HCT116 (cell line): ENCODE measurements at regions not wholly inside any gene's neighbourhood (a gene's known extent, or its start where the extent isn't known, plus 50 kb on each side); places are given as distances from the start of the nearest gene placed in this dataset.
"Not testable (repeated sequence)": the region's sequence is repeated elsewhere in the genome, so short reads cannot be mapped to it uniquely, and the experiment has no call there.

ENCODE experiments used
- ATAC-seq: fragments of 200-7000 bp; cut with Tn5 transposase; 2 replicates; pipeline ENCODE4 v1.9.1; 2020; ENCODE audit warnings: mild to moderate bottlenecking, moderate library complexity
- BruUV-seq: library from RNA; stranded (reverse); fragments of 400-500 nt; replicated peaks from 2 replicates; lab custom pipeline; 2021; lab: Mats Ljungman, UMichigan
- CTCF ChIA-PET: fragments of 300-600 bp; sonication (Branson Sonifier 250); formaldehyde crosslinking; loops from one replicate; lab custom pipeline; 2021; ENCODE audit warnings: antibody characterized with exemption; lab: Charles Lee
- POLR2A ChIA-PET: fragments of 300-600, 350-600 bp; sonication (Branson Sonifier 250); formaldehyde crosslinking; loops from one replicate; lab custom pipeline; 2021; ENCODE audit warnings: antibody characterized with exemption; lab: Charles Lee
- RAD21 ChIA-PET, 2 experiments: fragments of 300-600 bp; sonication (Branson Sonifier 250); formaldehyde crosslinking; loops; one replicate each; lab custom pipeline; 2023; ENCODE audit warnings: low total read pairs in 2 of 2; ENCODE audit not compliant: uncharacterized antibody in 2 of 2, unreplicated experiment in 2 of 2, low non-redundant PET in 1 of 2; lab: Charles Lee
- DNase-seq: peaks from one replicate; pipeline ENCODE4 v3.0.0-alpha.2; 2010; ENCODE audit warnings: low read depth, low spot score
- H2AFZ ChIP-seq: fragments of 200-600 bp; shearing (Covaris generic), sonication (generic); 2 replicates; pipeline ENCODE4 v1.6.1; 2017; ENCODE audit warnings: low read depth, mixed run types, mixed read lengths, antibody characterized with exemption, low read length; ENCODE audit not compliant: poor library complexity, severe bottlenecking
- H3K27ac ChIP-seq: 2 replicates; pipeline ENCODE4 v1.5.1; 2012; ENCODE audit warnings: low read depth, low read length
- H3K27me3 ChIP-seq: fragments of 200-600 bp; sonication (generic); 2 replicates; pipeline ENCODE4 v1.6.1; 2016; ENCODE audit warnings: mixed run types, low read length, mixed read lengths; ENCODE audit not compliant: insufficient read depth
- H3K36me3 ChIP-seq, 2 experiments: fragments of 200-500 bp in 1 of 2; fragments of 200-600 bp in 1 of 2; sonication (Bioruptor generic) in 1 of 2; sonication (generic) in 1 of 2; 2 replicates each; pipeline versions ENCODE4 v1.5.1 to v1.6.1; 2014 to 2016; ENCODE audit warnings: low read length in 2 of 2, inconsistent platforms in 1 of 2, mixed read lengths in 1 of 2, mixed run types in 1 of 2; ENCODE audit not compliant: insufficient read depth in 2 of 2, control insufficient read depth in 1 of 2
- H3K4me1 ChIP-seq, 2 experiments: fragments of 200-600 bp in 1 of 2; sonication (generic) in 1 of 2; 2 replicates each; pipeline versions ENCODE4 v1.5.1 to v1.6.1; 2012 to 2017; ENCODE audit warnings: low read length in 2 of 2, inconsistent platforms in 1 of 2, mild to moderate bottlenecking in 1 of 2, mixed read lengths in 1 of 2, mixed run types in 1 of 2, moderate library complexity in 1 of 2; ENCODE audit not compliant: insufficient read depth in 2 of 2, control insufficient read depth in 1 of 2
- H3K4me2 ChIP-seq: fragments of 200-600 bp; sonication (generic); 2 replicates; pipeline ENCODE4 v1.6.1; 2017; ENCODE audit warnings: mixed run types, low read length, mixed read lengths
- H3K4me3 ChIP-seq, 2 experiments: fragments of 200-600 bp in 1 of 2; sonication (generic) in 1 of 2; replicated peaks in 1 of 2; 2 replicates each; pipeline ENCODE4 v1.5.1; 2011 to 2016; ENCODE audit warnings: low read length in 2 of 2, control low read depth in 1 of 2, low read depth in 1 of 2, mild to moderate bottlenecking in 1 of 2, mixed read lengths in 1 of 2, mixed run types in 1 of 2
- H3K79me2 ChIP-seq: fragments of 200-600 bp; sonication (generic); 2 replicates; pipeline ENCODE4 v1.6.1; 2017; ENCODE audit warnings: mild to moderate bottlenecking, mixed run types, low read length, moderate library complexity, mixed read lengths; ENCODE audit not compliant: insufficient read depth
- H3K9ac ChIP-seq: fragments of 200-600 bp; sonication (generic); 2 replicates; pipeline ENCODE4 v1.6.1; 2016; ENCODE audit warnings: low read length, mixed read lengths
- H3K9me2 ChIP-seq: fragments of 200-600 bp; sonication (generic), shearing (Covaris generic); 2 replicates; pipeline ENCODE4 v1.6.1; 2017; ENCODE audit warnings: mixed run types, mild to moderate bottlenecking, moderate library complexity; ENCODE audit not compliant: insufficient read depth
- H3K9me3 ChIP-seq, 2 experiments: fragments of 200-500 bp in 1 of 2; fragments of 200-600 bp in 1 of 2; sonication (Bioruptor generic) in 1 of 2; sonication (generic) in 1 of 2; 2 replicates each; pipeline ENCODE4 v1.6.1; 2014 to 2017; ENCODE audit warnings: low read length in 2 of 2, mixed read lengths in 2 of 2, inconsistent platforms in 1 of 2, low read depth in 1 of 2, mild to moderate bottlenecking in 1 of 2, mixed run types in 1 of 2, moderate library complexity in 1 of 2; ENCODE audit not compliant: control insufficient read depth in 1 of 2, insufficient read depth in 1 of 2
- H4K20me1 ChIP-seq: fragments of 200-600 bp; sonication (generic), shearing (Covaris generic); 2 replicates; pipeline ENCODE4 v1.6.1; 2017; ENCODE audit warnings: mixed run types, mild to moderate bottlenecking, moderate library complexity; ENCODE audit not compliant: insufficient read depth
- CEBPB ChIP-seq: IDR thresholded peaks from 2 replicates; pipeline ENCODE4 v1.6.1; 2012; ENCODE audit warnings: low read depth
- EGR1 ChIP-seq: IDR thresholded peaks from 2 replicates; pipeline ENCODE4 v1.6.1; 2012; ENCODE audit warnings: low read depth
- ELF1 ChIP-seq: IDR thresholded peaks from 2 replicates; pipeline ENCODE4 v1.6.1; 2012; ENCODE audit warnings: low read depth, borderline replicate concordance
- EZH2 ChIP-seq: fragments of 200-600 bp; sonication (generic); IDR thresholded peaks from 2 replicates; pipeline ENCODE4 v1.6.1; 2017; ENCODE audit warnings: antibody characterized with exemption, mixed run types
- EZH2phosphoT487 ChIP-seq: fragments of 200-600 bp; IDR thresholded peaks from 2 replicates; pipeline ENCODE4 v1.6.1; 2018; ENCODE audit warnings: antibody characterized with exemption, borderline replicate concordance
- FOSL1 ChIP-seq: IDR thresholded peaks from 2 replicates; pipeline ENCODE4 v1.6.1; 2012; ENCODE audit warnings: low read depth
- POLR2AphosphoS5 ChIP-seq: IDR thresholded peaks from 2 replicates; pipeline ENCODE4 v1.6.1; 2011; ENCODE audit warnings: mild to moderate bottlenecking, low read depth, low read length, moderate library complexity
- SIN3A ChIP-seq: IDR thresholded peaks from 2 replicates; pipeline ENCODE4 v1.6.1; 2012; ENCODE audit warnings: low read depth
- SP1 ChIP-seq: IDR thresholded peaks from 2 replicates; pipeline ENCODE4 v1.6.1; 2012; ENCODE audit warnings: low read depth
- SRF ChIP-seq: IDR thresholded peaks from 2 replicates; pipeline ENCODE4 v1.6.1; 2012; ENCODE audit warnings: low read depth
- TCF7L2 ChIP-seq: IDR thresholded peaks from 2 replicates; pipeline ENCODE4 v1.7.0; 2011; ENCODE audit warnings: borderline replicate concordance, inconsistent platforms; ENCODE audit not compliant: insufficient read depth, insufficient read length; ENCODE audit errors: extremely low read depth
- ZNF274 ChIP-seq: fragments of 200-500 bp; sonication (Bioruptor generic); IDR thresholded peaks from 2 replicates; pipeline ENCODE4 v1.6.1; 2014; ENCODE audit warnings: mild to moderate bottlenecking, low read depth, low read length, inconsistent platforms
- intact Hi-C: fragments of 100-400 bp; cut with micrococcal nuclease; formaldehyde crosslinking; loops from 2 replicates; pipeline ENCODE4 v1.10.0; 2022
- TF ChIP-seq, protein P1 (sequence below): IDR thresholded peaks from 2 replicates; pipeline ENCODE4 v1.6.1; 2011; ENCODE audit warnings: mild to moderate bottlenecking, low read length, moderate library complexity; ENCODE audit not compliant: insufficient replicate concordance; ENCODE audit errors: extremely low read depth
- TF ChIP-seq, protein P2 (sequence below): IDR thresholded peaks from 2 replicates; pipeline ENCODE4 v1.6.1; 2012

DNA sequence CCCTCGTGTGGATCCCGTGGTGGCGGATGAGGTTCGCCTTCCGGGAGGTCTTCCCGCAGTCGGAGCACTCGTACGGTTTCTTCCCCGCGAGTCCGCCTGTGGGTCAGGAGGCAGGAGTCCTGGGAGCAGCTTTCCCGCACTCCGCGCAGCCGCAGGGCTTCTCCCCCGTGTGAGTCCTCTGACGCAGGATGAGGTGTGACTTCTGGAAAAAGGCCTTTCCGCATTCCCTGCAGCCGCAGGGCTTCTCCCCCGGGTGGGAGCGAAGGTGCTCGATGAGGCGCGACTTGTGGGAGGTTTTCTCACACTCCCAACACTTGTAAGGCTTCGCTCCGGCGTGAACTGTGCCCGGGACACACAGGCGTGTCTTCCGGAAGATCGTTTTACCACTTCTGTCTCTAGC lies 68.8 kb upstream of the WIPI2 start:
- intact Hi-C loops, result not testable (repeated sequence)

DNA sequence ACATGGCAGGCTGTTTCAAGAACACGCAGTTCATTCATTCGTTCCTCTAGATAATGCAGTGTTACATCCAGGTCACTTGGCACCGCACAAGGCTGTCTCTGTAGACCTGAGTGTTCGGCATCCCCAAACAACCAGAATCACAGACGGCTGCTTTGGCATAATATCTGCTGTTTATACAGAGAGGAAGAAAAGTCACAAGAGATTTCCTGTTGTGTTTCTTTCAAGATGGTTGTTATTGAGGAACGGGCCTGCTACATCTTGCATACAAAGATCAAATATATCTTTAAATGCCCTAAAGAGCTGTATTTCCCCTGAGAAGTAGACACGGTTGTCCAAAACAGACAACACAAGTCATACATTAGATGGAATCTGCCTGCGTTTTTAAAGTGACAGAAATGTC lies 58.8 kb upstream of the WIPI2 start:
- RAD21 ChIA-PET, ATAC-seq, H4K20me1 ChIP-seq, CTCF ChIA-PET, DNase-seq, H3K9me2 ChIP-seq, H3K4me3 ChIP-seq, H3K27ac ChIP-seq, intact Hi-C loops, H3K9me3 ChIP-seq, H2AFZ ChIP-seq, H3K36me3 ChIP-seq, H3K27me3 ChIP-seq, H3K79me2 ChIP-seq, BruUV-seq, H3K9ac ChIP-seq, POLR2A ChIA-PET, H3K4me2 ChIP-seq: not testable (repeated sequence)
- H3K4me1 ChIP-seq, result peaks cover 5 to 12% of the 10 kb centered on the region in 2 experiments

More for the DNA sequence above, 68.8 kb upstream of the WIPI2 start:
- DNase-seq, H3K27me3 ChIP-seq, ATAC-seq, H3K9me3 ChIP-seq, CTCF ChIA-PET, H3K9ac ChIP-seq, H3K79me2 ChIP-seq, POLR2A ChIA-PET, H4K20me1 ChIP-seq, H3K4me2 ChIP-seq, RAD21 ChIA-PET, H3K4me1 ChIP-seq, H3K27ac ChIP-seq, BruUV-seq, H3K4me3 ChIP-seq, H3K36me3 ChIP-seq, H3K9me2 ChIP-seq, H2AFZ ChIP-seq: not testable (repeated sequence)

DNA sequence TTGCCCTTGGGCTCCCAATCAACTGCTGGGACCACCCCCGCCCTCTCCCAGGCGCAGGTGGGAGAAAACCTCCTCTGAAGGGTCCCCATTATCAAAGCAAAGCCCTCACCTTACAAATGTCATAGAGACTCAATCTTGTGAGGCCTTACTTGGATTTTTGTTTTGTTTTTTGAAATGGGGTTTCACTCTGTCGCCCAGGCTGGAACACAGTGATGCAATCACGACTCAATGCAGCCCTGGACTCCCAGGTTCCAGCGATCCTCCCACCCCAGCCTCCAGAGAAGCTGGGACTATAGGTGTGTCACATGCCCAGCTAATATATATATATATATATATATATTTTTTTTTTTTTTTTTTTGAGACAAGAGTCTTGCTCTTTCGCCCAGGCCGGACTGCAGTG lies 57.5 kb upstream of the WIPI2 start:
- H3K27me3 ChIP-seq, result no peaks in the 10 kb centered on the region
- no TSS peak for BruUV-seq
- no peaks in the 10 kb centered on the region for H3K79me2 ChIP-seq
- H4K20me1 ChIP-seq, result no peaks in the 10 kb centered on the region
- intact Hi-C loops, result no loop called here
- H3K27ac ChIP-seq, result no peak overlapping the region
- no peaks in the 10 kb centered on the region for H3K9me3 ChIP-seq
- ChIA-PET CTCF (no interaction called here), POLR2A (interaction anchor here (0.8 kb wide), 1 partner anchor 700 kb away, joined by 3 read pairs; no protein-coding TSS in a partner anchor), RAD21 (no interaction called here)
- peak overlapping the region; percentile 33; the same call in 1 of the 2 replicates for H3K4me2 ChIP-seq
- peaks cover 5 to 12% of the 10 kb centered on the region in 2 experiments for H3K4me1 ChIP-seq
- no peak overlapping the region for H2AFZ ChIP-seq
- H3K9ac ChIP-seq, result no peak overlapping the region
- no peak overlapping the region for H3K4me3 ChIP-seq
- no peak for ATAC-seq
- no peak for DNase-seq
- H3K36me3 ChIP-seq, result no peaks in the 10 kb centered on the region
- H3K9me2 ChIP-seq, result no peaks in the 10 kb centered on the region
- TF ChIP-seq POLR2AphosphoS5 (no peak), CEBPB (no peak), SIN3A (no peak), EGR1 (no peak), FOSL1 (no peak), EZH2phosphoT487 (no peak), SRF (no peak), ELF1 (no peak), TCF7L2 (no peak), SP1 (no peak), ZNF274 (no peak), EZH2 (no peak)
- TF ChIP-seq, protein P1, sequence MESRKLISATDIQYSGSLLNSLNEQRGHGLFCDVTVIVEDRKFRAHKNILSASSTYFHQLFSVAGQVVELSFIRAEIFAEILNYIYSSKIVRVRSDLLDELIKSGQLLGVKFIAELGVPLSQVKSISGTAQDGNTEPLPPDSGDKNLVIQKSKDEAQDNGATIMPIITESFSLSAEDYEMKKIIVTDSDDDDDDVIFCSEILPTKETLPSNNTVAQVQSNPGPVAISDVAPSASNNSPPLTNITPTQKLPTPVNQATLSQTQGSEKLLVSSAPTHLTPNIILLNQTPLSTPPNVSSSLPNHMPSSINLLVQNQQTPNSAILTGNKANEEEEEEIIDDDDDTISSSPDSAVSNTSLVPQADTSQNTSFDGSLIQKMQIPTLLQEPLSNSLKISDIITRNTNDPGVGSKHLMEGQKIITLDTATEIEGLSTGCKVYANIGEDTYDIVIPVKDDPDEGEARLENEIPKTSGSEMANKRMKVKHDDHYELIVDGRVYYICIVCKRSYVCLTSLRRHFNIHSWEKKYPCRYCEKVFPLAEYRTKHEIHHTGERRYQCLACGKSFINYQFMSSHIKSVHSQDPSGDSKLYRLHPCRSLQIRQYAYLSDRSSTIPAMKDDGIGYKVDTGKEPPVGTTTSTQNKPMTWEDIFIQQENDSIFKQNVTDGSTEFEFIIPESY, result no peak
- TF ChIP-seq, protein P2, sequence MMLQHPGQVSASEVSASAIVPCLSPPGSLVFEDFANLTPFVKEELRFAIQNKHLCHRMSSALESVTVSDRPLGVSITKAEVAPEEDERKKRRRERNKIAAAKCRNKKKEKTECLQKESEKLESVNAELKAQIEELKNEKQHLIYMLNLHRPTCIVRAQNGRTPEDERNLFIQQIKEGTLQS, result no peak
